ENCODE measurements at regions not wholly inside any gene's neighbourhood (a gene's known extent, or its start where the extent isn't known, plus 50 kb on each side); places are given as distances from the start of the nearest gene placed in this dataset.

DNA sequence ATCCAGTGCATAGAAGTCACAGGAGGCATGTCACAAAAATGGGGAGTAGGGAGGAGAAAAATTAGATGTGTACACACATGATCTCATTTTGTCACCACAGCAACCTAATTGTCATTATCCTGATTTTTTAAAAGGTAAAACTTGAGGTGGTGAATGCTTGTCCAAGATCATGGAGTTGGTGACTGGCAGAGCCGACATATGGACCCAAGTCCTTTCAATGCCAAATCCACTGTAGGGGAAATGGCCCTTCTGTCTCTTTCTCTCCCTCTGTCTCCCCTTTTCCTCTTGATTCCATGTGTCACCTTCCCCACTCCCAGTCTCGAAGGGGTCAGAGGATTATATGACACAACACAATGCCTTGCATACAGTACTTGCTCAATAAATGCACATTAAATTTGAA is 65.7 kb upstream of the JUN start:
- Histone ChIP-seq H3K4me3 (ENCODE audit: severe bottlenecking) (no peak overlapping the region), H3K36me3 (ENCODE audit: low read depth) (no peaks in the 10 kb centered on the region), H3K4me1 (ENCODE audit: insufficient read depth, poor library complexity, severe bottlenecking) (peaks cover 31% of the 10 kb centered on the region), H3K9me3 (ENCODE audit: severe bottlenecking) (no peaks in the 10 kb centered on the region), H3K27me3 (ENCODE audit: insufficient read depth, poor library complexity, severe bottlenecking) (no peaks in the 10 kb centered on the region), H3K27ac (ENCODE audit: poor library complexity, severe bottlenecking) (peak overlapping the region; percentile 99)
- DNase-seq (ENCODE audit: low spot score) (no peak), ATAC-seq (ENCODE audit: low read depth) (no peak)
- TF ChIP-seq, protein P1, sequence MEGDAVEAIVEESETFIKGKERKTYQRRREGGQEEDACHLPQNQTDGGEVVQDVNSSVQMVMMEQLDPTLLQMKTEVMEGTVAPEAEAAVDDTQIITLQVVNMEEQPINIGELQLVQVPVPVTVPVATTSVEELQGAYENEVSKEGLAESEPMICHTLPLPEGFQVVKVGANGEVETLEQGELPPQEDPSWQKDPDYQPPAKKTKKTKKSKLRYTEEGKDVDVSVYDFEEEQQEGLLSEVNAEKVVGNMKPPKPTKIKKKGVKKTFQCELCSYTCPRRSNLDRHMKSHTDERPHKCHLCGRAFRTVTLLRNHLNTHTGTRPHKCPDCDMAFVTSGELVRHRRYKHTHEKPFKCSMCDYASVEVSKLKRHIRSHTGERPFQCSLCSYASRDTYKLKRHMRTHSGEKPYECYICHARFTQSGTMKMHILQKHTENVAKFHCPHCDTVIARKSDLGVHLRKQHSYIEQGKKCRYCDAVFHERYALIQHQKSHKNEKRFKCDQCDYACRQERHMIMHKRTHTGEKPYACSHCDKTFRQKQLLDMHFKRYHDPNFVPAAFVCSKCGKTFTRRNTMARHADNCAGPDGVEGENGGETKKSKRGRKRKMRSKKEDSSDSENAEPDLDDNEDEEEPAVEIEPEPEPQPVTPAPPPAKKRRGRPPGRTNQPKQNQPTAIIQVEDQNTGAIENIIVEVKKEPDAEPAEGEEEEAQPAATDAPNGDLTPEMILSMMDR (IDR thresholded peaks at IDR 0.05; ENCODE audit: poor library complexity, severe bottlenecking), result no peak

DNA sequence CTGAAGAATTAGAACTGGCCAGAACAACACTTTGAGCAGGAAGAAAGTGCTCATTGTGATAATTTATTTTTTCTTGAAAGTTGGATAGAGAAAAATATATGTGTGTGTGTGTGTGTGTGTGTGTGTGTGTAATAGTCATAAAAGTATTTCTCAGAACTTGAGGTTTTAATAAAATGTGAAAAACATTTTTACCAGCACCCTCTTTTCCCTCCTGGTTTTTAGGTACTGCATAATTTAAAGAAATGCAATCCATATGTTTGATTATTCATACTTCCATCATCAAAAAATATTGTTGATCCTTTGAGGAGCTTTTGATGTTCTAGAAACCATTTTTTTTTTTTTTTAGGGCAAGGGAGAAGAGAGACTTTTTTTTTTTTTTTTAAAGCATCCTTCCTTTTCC is 66.8 kb upstream of the JUN start:
- DNase-seq (ENCODE audit: low spot score) (no peak), ATAC-seq (ENCODE audit: low read depth) (no peak)
- no peaks in the 10 kb centered on the region for H3K36me3 ChIP-seq (ENCODE audit: low read depth)
- no peak overlapping the region for H3K4me3 ChIP-seq (ENCODE audit: severe bottlenecking)
- H3K4me1 ChIP-seq (ENCODE audit: insufficient read depth, poor library complexity, severe bottlenecking), result peaks cover 31% of the 10 kb centered on the region
- H3K9me3 ChIP-seq (ENCODE audit: severe bottlenecking), result no peaks in the 10 kb centered on the region
- H3K27me3 ChIP-seq (ENCODE audit: insufficient read depth, poor library complexity, severe bottlenecking), result no peaks in the 10 kb centered on the region
- TF ChIP-seq, protein P1 (IDR thresholded peaks at IDR 0.05; ENCODE audit: poor library complexity, severe bottlenecking), result no peak
- peak overlapping the region; percentile 99 for H3K27ac ChIP-seq (ENCODE audit: poor library complexity, severe bottlenecking)

DNA sequence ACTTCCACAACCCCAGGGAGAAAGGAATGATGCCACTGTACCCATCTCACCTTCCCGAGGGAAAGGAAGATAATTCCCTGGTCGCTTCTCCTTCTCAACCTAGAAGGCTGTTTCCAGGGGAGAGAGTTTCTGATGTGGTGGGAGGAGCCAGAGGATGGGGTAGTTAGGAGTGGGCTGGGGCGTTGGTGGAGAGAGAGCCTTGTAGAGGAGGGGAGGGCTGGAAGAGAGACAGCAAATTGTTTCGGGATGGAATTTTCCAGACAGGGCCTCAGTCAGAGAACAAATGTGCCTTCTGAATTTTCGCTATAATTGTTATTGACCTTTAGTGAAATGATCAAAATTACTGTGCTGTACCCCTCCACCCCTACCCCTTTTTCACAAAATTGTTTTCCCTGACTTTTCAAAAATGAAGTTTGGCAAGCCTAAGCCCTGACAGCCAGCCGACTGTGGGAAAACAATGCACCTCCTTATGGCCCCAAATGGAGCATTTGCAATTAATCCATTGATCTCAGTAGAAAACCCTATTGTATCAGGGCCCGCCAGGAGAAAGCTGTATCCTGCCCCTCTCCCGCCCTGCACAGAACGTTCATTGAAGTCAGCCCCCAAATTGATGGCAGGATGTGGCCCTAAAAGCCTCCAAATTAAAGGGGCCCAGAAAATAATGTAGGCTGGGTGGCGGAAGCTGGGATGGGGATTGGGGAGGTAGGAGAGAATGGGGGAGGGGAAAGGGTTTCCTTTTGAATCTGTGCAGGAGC is 69.1 kb upstream of the JUN start:
- DNase-seq (ENCODE audit: low spot score) (no peak), ATAC-seq (ENCODE audit: low read depth) (no peak)
- H3K4me1 ChIP-seq (ENCODE audit: insufficient read depth, poor library complexity, severe bottlenecking), result peaks cover 26% of the 10 kb centered on the region
- H3K9me3 ChIP-seq (ENCODE audit: severe bottlenecking), result no peaks in the 10 kb centered on the region
- H3K27me3 ChIP-seq (ENCODE audit: insufficient read depth, poor library complexity, severe bottlenecking), result no peaks in the 10 kb centered on the region
- TF ChIP-seq, protein P1 (IDR thresholded peaks at IDR 0.05; ENCODE audit: poor library complexity, severe bottlenecking), result no peak
- H3K36me3 ChIP-seq (ENCODE audit: low read depth), result no peaks in the 10 kb centered on the region
- H3K27ac ChIP-seq (ENCODE audit: poor library complexity, severe bottlenecking), result no peak overlapping the region
- H3K4me3 ChIP-seq (ENCODE audit: severe bottlenecking), result no peak overlapping the region

DNA sequence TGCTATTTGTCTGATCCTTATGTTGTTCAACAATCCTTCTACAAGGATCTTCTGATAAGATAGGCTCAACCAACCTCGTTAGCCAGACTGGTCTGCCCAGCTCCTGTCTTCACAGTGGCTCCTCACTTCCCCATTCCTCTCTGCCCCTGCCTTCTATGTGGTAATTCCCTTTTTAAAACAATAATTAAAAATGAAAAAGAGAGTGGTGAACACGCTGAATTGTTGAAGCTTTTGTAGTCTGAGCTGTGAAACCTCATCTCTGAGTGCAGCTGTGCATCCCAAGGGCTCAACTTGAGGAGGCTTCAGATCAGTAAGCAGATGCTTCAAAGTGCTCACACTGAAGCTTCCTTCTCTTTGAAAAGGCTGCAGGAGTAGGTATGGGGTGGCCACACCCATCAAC is 70.7 kb upstream of the JUN start:
- H3K36me3 ChIP-seq (ENCODE audit: low read depth), result no peaks in the 10 kb centered on the region
- TF ChIP-seq, protein P1 (IDR thresholded peaks at IDR 0.05; ENCODE audit: poor library complexity, severe bottlenecking), result no peak
- no peaks in the 10 kb centered on the region for H3K27me3 ChIP-seq (ENCODE audit: insufficient read depth, poor library complexity, severe bottlenecking)
- no peak for ATAC-seq (ENCODE audit: low read depth)
- no peaks in the 10 kb centered on the region for H3K9me3 ChIP-seq (ENCODE audit: severe bottlenecking)
- no peak overlapping the region for H3K4me3 ChIP-seq (ENCODE audit: severe bottlenecking)
- peaks cover 14% of the 10 kb centered on the region for H3K4me1 ChIP-seq (ENCODE audit: insufficient read depth, poor library complexity, severe bottlenecking)
- no peak for DNase-seq (ENCODE audit: low spot score)
- H3K27ac ChIP-seq (ENCODE audit: poor library complexity, severe bottlenecking), result no peak overlapping the region
